ENCODE measurements at regions not wholly inside any gene's neighbourhood (a gene's known extent, or its start where the extent isn't known, plus 50 kb on each side); places are given as distances from the start of the nearest gene placed in this dataset.

DNA sequence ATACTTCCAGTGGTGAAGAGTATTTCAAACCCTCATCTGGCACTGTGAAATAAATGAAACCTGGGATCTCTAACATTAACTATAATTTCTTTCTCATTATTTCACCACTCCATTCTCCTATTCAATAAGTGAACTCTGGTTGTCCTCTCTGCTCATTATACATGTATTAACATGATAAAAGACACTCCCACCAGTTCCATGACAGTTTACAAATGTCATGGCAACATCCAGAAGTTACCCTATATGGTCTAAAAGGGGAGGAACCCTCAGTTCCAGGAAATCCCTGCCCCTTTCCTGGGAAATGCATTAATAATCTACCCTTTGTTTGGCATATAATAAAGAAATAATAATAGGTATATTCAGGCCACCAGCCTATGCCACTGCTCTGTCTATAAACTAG is 62.7 kb upstream of the BRINP3 start:
- DNase-seq, result no peak

DNA sequence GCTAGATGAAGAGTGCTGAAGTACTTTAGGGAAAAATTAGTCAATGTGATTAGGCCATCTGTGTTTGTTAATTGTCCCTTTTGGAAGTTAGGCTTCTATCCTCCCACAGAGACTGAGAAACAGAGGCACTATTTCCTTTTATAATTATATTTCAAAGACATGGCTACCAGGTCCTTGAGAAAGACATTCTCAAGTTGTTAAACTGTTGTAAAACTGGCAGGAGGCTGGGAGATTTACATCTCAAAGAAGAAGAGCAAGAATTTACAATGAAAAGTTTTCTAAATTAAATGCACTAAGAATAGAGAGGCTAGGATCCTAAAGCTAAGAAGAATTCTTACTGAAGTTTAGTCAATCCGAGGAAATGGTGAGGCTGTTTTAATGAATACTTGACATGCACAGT is 74.0 kb upstream of the BRINP3 start:
- no peak for DNase-seq

DNA sequence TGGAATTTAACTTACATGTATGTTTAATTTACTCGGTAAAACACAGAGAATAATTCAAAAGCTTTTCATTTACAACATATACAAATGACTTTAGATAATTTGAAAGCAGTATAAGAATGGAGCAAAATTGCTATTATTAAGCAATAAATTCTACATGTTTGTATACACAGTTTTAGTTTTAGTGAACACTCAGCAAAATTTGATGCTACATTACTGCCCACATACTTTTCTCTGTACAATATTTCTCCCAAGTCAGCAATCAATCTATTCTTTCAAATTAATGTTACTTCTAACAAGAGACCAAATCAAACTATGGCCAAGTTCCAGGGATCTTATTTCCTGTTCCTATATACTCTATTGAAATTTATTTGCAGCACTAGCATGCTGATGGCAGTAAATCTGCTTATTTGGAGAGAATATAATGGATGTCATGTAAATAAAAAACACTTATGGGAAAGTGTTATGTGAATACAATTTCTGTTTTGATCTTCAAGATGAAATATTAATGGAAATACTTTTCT is 82.6 kb upstream of the BRINP3 start:
- DNase-seq, result no peak

DNA sequence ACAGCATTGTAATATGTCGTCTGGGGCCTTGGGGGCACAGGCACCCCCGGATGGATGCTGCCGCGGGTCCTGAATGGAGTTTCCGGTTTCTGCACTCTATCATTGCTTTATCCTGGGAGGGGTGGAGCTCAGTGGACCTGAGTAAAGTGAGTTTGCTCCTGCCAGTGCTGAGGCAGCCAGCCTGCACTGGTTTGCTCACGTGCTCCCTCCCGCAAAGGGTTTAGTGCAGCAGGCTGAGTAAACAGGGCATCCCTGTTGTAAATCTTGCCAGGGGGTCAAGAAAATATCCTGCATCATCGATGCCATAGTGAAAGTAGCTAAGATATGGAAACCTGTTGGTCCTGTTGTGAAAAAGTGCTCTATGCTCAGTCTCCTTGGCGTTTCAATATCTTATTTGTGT is 85.6 kb upstream of the BRINP3 start:
- no peak for DNase-seq

DNA sequence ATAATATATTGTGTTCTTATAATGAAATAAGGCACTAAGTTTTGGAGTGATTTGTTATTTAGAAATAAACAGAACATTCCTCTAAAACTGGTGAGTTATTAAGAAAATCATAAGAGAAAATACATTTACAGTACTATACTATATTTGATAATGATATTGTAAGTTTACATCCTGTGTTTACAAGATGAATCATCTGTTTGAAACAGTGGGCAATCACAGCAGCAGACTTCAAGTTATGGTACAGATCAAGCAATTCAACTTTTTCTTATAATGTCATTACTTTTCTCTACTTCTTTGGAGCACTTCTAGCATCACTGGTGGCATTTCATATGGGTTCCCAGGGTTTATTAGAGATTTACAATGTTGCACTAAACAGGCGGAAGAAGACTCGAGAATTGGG is 86.5 kb upstream of the BRINP3 start:
- no peak for DNase-seq

DNA sequence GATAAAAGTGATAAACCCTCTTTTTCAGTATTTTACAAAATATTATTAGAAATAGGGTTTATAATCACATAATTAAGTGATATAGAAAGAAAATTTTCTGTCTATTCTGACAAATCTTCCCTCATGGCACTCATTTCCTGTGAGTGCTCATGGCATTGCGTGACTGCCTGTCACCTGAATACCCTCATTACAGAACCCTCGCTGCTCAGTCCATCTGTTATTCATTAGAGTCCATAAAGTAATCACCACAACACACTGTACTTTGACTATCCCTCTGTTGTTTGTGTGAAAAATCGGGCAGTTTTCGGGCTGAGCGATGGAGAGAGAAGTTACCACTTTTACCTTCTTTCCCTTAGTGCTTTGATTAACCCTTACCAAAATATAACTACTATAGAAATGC is 100.4 kb upstream of the BRINP3 start:
- DNase-seq, result no peak

DNA sequence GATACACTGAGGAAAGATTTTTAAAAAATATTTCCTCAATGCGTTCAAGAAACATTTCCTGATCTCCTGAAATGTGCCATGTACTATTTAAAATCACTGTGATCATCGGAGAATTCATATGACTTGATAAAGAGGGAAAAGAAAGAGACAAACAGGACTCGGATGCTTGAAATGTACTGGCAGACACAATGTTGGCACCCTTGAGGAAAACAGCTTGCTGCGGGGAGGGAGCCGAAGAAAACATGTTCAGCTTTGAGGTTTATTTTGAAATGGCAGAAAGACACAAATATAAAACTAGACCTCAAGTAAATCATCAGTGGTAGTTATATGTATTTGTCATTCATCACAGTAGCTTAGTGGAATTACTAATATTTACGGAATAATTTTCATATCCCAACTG is 100.9 kb upstream of the BRINP3 start:
- DNase-seq, result no peak

DNA sequence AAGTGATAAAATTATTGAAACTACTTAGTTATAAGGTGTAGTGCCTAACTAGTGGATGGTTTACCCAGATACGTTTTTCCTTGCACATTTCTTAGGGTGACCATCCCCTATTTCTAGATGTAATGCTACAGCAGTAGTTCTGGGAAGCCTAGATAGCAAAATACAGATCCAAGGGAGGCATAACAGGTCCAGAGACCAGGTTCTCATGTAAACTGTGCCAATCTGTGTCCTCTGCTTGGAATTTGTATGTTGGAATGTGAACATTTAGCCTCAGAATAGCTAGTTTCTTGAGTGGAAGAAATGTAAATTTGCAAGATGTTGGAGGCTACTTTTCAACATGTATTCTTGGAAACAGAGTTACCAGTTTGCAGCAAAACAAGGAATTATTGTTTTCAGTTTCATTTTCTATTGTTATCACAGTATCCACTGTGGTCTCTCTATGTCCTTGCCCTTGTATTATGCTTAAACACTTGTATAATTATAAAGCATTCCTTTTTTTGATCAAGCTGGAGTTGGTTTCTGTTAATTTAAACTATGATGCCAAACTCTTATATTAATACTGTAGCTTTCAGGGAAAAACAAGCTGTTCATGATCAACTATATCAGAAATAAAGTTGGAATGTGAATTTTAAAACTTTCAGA is 102.0 kb upstream of the BRINP3 start:
- DNase-seq, result no peak

DNA sequence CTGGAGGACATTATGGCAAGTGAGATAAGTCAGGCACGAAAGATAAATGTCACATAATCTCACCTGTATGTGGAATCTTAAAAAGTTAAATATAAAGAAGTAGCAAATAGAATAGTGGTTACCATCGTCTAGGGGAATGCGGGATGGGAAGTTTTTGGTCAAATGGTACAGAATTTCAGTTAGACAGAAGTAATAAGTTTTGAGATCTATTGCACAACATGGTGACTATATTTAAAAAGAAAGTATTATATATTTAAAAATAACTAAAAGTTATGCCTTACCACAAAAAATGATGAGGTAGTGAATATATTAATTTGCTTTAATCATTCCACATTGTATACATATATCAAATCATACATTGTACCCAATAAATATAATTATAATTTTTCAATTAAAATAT is 106.2 kb upstream of the BRINP3 start:
- no peak for DNase-seq

DNA sequence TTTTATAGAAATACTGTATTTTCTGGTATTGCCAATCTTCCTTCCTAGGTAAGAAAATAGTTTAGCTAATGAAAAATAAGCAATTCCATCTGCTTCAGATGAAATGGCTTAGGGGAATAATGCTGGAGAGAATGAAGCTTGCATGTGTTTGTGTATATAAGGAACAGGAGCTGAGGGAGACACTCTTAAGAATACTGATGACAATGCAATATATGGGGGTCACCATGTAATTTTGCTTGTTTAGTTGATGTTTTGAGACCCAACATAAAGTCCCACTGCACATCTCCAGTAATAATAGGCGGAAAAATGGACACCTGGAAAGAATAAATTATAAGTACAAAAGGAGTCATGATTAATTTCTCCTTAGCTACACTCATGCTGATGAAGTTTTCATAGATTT is 110.8 kb upstream of the BRINP3 start:
- DNase-seq, result no peak

DNA sequence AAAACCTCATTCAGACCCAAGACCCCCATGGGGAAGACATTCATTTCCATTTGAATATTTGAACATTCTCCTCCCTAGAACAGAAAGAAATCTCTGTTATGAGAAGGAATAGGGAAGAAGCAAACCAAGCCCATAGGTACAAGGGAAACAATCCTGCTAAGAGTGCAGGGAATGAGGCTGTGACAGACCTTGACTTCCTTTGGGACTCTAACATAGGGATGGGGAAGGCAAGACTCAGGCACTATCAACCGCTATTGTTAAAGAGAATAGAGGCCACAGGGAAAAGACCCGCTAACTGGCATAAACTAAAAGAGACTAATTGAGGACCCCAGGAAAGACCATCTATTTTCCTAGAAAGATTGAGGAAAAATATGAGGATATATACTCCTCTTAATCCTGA is 117.8 kb upstream of the BRINP3 start:
- no peak for DNase-seq

DNA sequence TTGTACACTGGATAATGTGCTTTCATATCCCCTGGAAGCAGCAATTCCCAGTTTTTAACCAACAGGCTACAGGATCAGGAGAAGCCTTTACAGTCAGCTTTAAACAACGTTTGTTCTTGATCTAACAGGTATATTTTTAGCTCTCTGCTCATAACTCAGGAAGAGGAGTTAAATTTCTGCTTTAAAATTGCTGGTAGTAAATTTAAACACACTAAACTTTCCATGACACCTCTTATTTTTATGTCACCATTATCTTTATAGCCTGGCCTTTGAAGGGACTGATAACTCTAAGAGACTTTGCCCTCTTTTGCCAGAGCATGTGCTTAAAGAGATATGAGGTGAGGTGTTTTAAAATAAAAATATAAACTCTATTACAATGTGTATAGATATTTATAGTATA is 119.6 kb upstream of the BRINP3 start:
- no peak for DNase-seq

DNA sequence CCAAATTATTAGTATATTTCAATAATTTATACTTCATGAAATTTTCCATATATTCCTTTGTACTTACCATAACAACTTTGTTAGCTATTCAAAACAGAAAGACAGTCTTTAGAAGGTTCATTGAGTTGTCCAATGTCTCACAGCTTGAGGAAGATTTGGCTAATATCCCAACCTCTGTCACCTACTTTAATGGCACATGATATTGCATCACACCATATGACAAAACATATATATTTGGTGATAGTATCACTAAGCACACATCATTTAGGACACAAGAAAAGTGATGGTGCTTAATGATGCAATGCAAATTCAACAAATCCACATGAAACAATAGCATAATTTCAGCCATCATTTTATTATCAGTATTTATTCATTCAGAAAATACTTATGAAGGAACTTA is 122.0 kb upstream of the BRINP3 start:
- DNase-seq, result no peak

DNA sequence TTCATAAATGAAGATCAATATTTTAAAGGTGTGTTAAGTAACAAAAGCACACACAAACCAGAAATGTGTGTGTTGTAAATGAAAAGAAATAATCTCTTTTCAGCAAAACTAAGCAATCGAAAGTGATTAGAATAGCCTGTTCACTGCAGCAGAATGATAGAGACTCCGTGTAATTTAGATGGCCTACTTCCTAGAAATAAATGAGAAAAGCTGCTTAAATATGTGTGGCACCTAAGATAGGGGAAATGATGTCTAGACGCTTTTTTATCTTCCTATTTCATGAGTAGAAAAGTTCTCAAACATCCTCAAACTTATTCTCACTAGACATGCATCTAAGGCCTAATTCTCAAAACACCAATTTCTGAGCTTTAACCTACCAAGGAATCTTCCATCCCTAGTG is 124.7 kb upstream of the BRINP3 start:
- no peak for DNase-seq

DNA sequence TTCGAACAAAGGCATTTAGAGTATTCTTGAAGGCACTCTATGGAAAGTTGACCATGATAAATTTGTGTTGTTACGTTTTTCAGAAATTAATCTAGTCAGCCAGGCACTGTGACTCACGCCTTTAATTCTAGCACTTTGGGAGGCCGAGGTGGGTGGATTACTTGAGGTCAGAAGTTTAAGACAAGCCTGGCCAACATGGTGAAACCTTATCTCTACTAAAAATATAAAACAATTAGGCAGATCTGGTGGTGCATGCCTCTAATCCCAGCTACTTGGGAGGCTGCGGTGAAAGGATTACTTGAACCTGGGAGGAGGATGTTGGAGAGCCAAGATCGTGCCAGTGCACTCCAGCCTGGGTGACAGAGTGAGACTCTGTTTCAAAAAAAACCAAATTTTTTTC is 130.6 kb upstream of the BRINP3 start:
- DNase-seq, result no peak

DNA sequence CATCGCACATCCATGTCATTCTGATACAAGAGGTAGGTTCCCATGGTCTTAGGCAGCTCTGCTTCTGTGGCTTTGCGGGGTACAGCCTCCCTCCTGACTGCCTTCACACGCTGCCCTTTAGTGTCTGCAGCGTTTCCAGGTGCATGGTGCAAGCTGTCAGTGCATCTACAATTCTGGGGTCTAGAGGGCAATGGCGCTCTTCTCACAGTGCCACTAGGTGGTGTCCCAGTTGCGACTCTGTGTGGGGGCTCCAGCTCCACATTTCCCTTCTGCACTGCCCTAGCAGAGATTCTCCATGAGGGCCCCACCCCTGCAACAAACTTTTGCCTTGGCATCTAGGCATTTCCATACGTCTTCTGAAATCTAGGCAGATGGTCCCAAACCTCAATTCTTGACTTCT is 138.2 kb upstream of the BRINP3 start:
- DNase-seq, result no peak

DNA sequence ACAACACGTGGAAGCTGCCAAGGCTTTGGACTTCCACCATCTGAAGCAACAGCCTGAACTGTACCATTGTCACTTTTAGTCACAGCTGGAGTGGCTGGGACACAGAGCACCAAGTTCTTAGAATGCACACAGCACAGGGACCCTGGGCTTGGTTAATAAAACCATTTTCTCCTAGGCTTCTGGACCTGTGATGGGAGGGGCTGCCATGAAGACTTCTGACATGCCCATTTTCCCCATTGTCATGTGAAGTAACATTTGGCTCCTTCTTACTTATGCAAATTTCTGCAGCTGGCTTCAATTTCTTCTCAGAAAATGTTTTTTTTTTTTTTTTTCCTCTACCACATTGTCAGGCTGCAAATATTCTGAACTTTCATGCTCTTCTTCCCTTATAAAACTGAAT is 138.6 kb upstream of the BRINP3 start:
- no peak for DNase-seq

DNA sequence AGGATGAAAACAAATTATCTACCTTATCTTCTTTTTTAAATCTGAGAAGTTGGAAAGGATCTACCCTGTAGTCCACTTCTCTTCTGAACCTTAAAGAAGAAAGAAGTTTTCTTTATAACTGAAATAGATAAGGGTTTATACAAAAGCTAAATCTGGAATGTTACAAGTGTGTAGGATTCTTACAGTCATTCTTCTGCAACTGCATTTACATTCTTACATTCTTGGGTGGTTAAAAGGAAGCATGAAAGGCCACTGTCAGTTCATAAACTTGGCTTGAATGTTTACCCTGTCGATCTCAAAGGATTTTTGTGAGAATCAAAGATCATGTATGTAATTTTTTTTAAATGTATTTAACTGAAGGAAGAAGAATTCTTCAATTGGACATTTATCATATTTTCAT is 142.1 kb upstream of the BRINP3 start:
- DNase-seq, result no peak

DNA sequence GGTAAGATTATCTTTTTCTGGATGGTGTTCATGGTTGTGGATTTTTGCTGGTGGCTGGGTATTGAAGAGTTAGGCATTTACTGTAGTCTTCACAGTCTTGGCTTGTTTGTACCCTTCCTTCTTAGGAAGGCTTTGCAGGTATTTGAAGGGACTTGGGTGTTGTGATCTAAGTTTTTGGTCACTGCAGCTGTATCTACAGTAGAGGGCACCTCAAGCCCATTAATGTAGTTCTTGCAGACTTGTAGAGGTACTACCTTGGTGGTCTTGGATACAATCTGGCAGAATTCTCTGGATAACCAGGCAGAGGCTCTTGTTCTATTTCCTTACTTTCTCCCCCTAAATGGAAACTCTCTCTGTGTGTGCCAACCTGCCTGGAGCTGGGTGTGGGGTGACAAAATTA is 155.8 kb upstream of the BRINP3 start:
- no peak for DNase-seq

DNA sequence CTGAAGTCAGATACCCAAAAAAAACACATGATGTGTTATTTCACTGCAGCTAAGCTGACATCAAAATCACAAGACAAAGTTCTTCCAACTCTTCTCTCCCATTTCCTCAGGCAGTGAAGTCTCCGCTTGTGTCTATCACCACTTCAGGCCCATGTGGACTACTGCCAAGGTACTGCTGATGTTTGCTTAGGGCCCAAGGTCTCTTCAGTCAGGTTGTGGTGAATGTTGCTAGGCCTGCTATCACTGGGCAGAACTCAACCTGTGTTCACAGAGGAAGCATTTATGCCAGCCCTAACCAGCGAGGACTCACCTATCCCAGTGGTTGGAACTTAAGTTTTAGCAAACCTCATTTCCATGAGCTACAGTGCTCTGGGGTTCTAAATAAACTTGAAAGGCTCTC is 156.5 kb upstream of the BRINP3 start:
- no peak for DNase-seq

DNA sequence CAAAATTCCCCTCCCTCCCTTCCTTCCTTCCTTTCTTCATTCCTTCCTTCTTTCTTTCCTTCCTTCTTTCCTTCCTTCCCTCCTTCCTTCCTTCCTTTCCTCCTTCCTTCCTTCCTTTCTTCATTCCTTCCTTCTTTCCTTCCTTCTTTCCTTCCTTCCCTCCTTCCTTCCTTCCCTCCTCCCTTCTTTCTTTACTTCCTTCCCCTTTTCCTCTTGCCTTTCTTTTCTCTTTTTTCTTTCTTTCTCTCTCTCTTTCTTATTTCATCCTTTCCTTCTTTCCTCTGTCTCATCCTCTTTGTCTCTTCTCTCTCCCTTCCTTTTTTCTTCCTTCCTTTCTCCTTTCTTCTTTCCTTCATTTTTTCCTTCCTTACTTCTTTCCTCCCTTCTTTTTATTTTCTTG is 171.9 kb upstream of the BRINP3 start:
- no peak for DNase-seq

DNA sequence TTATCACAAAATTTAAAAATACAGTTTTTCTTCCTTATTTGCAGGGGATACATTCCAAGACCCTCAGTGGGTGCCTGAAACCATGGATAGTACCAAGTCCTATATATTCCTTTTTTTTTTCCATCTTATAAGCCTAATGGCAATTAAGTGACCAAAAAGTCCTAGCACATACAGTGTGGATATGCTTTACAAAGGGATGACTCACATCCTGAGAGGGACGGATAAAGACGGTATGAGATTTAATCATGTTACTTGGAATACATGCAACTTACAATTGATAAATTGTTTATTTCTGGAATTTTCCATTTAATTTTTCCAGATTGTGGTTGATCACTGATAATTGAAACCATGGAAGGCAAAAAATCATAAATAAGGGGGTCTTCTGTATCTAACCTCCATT is 181.2 kb upstream of the BRINP3 start:
- peak; percentile 2 for DNase-seq

DNA sequence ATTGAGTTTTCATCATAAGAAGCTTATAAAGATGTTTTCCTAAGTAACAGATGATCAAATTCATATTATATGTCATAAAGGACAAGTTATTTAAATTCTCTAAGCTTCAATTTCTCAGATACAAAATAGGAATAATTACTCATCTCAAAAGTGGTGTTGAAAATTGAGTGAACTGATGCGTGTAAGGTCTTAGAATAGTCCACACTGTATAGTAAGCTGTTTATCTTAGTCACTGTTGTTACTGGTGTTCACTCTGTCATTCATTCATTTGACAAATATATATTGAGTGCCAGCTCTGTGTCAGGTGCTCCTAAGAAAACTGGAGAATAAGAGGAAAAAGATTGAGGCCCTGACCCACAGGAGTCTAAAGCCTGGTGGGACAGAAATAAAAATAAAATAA is 186.3 kb upstream of the BRINP3 start:
- DNase-seq, result no peak

DNA sequence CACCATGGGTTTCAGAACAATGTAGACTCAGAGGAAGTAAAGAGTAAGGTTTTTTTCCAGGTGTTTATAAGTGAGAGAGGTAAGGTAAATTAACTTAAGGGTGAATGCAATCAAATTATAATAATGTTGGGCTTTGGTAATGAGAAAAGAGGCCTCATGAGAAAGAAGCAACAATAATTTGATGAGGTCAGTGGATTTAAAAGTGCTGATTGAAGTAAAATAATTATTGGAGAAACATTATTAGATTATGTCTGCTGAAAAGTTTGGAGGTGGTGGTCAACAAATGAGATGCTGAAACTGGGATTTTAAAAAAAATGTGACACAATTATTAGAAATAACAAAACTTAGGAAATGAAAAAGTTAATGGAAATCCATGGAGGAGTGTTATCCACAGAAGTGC is 187.4 kb upstream of the BRINP3 start:
- no peak for DNase-seq

DNA sequence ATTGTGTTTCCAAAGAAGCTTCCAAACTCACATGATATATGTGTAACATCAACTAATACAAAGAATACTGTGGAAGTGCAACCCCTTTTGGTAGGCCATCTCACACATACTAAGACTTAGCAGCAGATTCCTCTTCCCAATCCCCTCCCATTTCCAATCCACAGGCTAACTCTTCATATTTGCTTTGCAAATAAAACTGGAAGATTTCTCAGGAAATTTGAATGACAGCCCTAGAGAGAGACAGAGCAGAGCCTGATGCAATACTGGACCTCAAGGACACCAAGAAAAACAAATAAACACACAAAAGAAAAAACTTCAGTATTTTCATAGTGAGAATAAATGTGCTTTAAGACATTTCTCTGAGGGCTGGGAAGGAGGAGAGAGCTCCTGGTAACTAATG is 190.2 kb upstream of the BRINP3 start:
- no peak for DNase-seq

DNA sequence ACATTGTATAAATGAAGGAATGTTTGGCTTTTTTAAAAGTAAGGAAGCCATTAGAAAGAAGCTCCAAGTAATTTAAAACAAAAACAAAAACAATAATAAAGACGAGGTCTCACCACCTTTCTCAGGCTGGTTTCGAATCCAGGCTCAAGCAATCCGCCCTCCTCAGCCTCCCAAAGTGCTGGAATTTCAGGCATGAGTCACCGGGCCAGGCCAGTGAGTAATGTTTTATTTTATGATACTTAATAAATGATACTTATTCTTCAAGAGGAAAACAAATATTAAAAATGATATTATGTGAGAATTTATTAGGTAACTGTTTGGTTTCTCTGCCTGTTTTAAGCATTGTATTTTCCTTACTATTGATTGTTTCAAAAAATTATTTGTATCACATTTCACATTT is 201.4 kb upstream of the BRINP3 start:
- peak; percentile 37 for DNase-seq
